ENCODE measurements at regions not wholly inside any gene's neighbourhood (a gene's known extent, or its start where the extent isn't known, plus 50 kb on each side); places are given as distances from the start of the nearest gene placed in this dataset.

- no peaks in the 10 kb centered on the region for H3K36me3 ChIP-seq (ENCODE audit: low read depth)
- H3K4me1 ChIP-seq (ENCODE audit: insufficient read depth, poor library complexity, severe bottlenecking) = peaks cover 8% of the 10 kb centered on the region
- peak; percentile 83 for ATAC-seq (ENCODE audit: low read depth)
- no peak for DNase-seq (ENCODE audit: low spot score)
- no peak for TF ChIP-seq CTCF (IDR thresholded peaks at IDR 0.05; ENCODE audit: poor library complexity, severe bottlenecking)
- no peak overlapping the region for H3K27ac ChIP-seq (ENCODE audit: poor library complexity, severe bottlenecking)
- H3K4me3 ChIP-seq (ENCODE audit: severe bottlenecking) = no peak overlapping the region
- H3K9me3 ChIP-seq (ENCODE audit: severe bottlenecking) = no peaks in the 10 kb centered on the region
- H3K27me3 ChIP-seq (ENCODE audit: insufficient read depth, poor library complexity, severe bottlenecking) = no peaks in the 10 kb centered on the region
These were observed 235.6 kb upstream of the HHIP start for GRCh38 chr4:144410230-144410783.

- H3K4me1 ChIP-seq (ENCODE audit: insufficient read depth, poor library complexity, severe bottlenecking) = peaks cover 8% of the 10 kb centered on the region
- H3K36me3 ChIP-seq (ENCODE audit: low read depth) = no peaks in the 10 kb centered on the region
- no peak overlapping the region for H3K27ac ChIP-seq (ENCODE audit: poor library complexity, severe bottlenecking)
- ATAC-seq (ENCODE audit: low read depth) (no peak), DNase-seq (ENCODE audit: low spot score) (no peak)
- no peaks in the 10 kb centered on the region for H3K27me3 ChIP-seq (ENCODE audit: insufficient read depth, poor library complexity, severe bottlenecking)
- no peak for TF ChIP-seq CTCF (IDR thresholded peaks at IDR 0.05; ENCODE audit: poor library complexity, severe bottlenecking)
- no peaks in the 10 kb centered on the region for H3K9me3 ChIP-seq (ENCODE audit: severe bottlenecking)
- H3K4me3 ChIP-seq (ENCODE audit: severe bottlenecking) = no peak overlapping the region
These were observed 234.8 kb upstream of the HHIP start for GRCh38 chr4:144411119-144411518.

DNA sequence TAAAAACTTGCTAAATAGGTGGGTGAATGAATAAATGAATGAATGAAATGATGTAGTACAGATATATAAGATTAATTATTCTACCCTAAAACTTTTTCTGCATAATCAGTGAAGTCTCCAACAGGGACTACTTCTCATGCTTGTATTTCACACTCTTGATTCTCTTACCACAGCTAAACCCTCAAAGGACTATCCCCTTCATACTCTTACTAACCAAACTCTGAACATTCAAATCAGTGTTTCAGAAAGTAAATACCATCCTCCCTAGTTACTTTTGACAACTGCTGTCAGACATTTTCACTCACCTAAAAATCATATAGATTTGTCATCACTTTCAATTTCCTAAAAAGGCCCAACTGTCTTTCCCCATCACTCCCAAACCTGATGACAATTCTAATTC lies 234.3 kb upstream of the HHIP start:
- no peak for DNase-seq (ENCODE audit: low spot score)
- Histone ChIP-seq H3K4me3 (ENCODE audit: severe bottlenecking) (no peak overlapping the region), H3K36me3 (ENCODE audit: low read depth) (no peaks in the 10 kb centered on the region), H3K27me3 (ENCODE audit: insufficient read depth, poor library complexity, severe bottlenecking) (no peaks in the 10 kb centered on the region), H3K4me1 (ENCODE audit: insufficient read depth, poor library complexity, severe bottlenecking) (peaks cover 8% of the 10 kb centered on the region), H3K9me3 (ENCODE audit: severe bottlenecking) (no peaks in the 10 kb centered on the region), H3K27ac (ENCODE audit: poor library complexity, severe bottlenecking) (no peak overlapping the region)
- no peak for ATAC-seq (ENCODE audit: low read depth)
- no peak for TF ChIP-seq CTCF (IDR thresholded peaks at IDR 0.05; ENCODE audit: poor library complexity, severe bottlenecking)

DNA sequence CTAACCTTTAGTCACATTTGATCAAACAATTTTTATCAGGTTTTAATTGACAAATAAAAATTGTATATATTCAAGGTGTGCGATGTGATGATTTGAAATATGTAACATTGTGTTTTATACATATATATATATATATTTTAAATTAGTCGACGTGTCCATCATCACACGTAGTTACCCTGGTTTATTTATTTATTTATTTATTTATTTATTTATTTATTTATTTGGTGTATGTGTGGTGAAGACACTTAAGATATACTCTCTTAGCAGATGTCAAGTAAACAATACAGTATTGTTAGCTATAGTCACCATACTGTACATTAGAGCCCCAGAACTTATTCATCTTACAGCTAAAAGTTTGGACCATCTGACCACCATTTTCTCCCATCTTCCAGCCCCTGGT lies 224.9 kb upstream of the HHIP start:
- Histone ChIP-seq H3K4me1 (ENCODE audit: insufficient read depth, poor library complexity, severe bottlenecking) (no peaks in the 10 kb centered on the region), H3K4me3 (ENCODE audit: severe bottlenecking) (no peak overlapping the region), H3K27ac (ENCODE audit: poor library complexity, severe bottlenecking) (no peak overlapping the region), H3K36me3 (ENCODE audit: low read depth) (no peaks in the 10 kb centered on the region), H3K27me3 (ENCODE audit: insufficient read depth, poor library complexity, severe bottlenecking) (no peaks in the 10 kb centered on the region), H3K9me3 (ENCODE audit: severe bottlenecking) (no peaks in the 10 kb centered on the region)
- no peak for DNase-seq (ENCODE audit: low spot score)
- ATAC-seq (ENCODE audit: low read depth) = no peak
- no peak for TF ChIP-seq CTCF (IDR thresholded peaks at IDR 0.05; ENCODE audit: poor library complexity, severe bottlenecking)

DNA sequence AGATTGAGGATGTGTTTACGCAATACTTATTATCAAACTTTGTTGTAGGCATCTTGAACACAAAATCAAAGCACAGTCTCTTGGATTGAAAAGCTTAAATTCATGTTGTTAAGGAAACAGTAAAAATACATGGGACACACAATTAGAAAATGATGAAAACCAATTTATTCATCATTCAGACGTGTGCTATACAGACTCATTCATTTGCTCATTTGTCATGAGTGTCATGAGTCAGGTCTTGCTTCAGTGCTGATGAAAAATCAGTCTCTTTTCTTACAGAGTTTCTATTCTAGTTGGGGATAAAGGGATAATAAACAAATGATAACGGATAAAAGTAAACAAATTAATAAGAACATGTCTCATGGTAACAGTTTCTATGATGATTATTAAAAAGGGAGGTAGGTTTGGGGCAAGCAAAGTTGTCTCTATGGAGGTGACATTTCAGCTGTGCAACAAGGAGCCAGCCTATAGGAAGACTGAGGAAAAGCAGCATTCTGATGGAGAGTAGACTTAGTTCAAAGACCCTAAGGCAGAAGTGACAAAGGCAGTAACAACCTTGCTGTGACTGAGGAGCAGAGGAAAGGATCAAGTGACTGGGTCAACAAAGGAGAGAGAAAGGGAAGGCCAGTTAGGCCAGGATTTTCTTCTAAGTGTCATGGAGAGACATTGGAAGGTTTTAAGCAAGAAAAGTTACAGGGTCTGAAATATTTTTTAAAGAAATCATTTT lies 224.0 kb upstream of the HHIP start:
- no peaks in the 10 kb centered on the region for H3K27me3 ChIP-seq (ENCODE audit: insufficient read depth, poor library complexity, severe bottlenecking)
- H3K4me3 ChIP-seq (ENCODE audit: severe bottlenecking) = no peak overlapping the region
- H3K27ac ChIP-seq (ENCODE audit: poor library complexity, severe bottlenecking) = no peak overlapping the region
- no peak for TF ChIP-seq CTCF (IDR thresholded peaks at IDR 0.05; ENCODE audit: poor library complexity, severe bottlenecking)
- no peaks in the 10 kb centered on the region for H3K9me3 ChIP-seq (ENCODE audit: severe bottlenecking)
- DNase-seq (ENCODE audit: low spot score) (no peak), ATAC-seq (ENCODE audit: low read depth) (no peak)
- no peaks in the 10 kb centered on the region for H3K36me3 ChIP-seq (ENCODE audit: low read depth)
- no peaks in the 10 kb centered on the region for H3K4me1 ChIP-seq (ENCODE audit: insufficient read depth, poor library complexity, severe bottlenecking)
